Activated CD8-positive, alpha-beta memory T cell treated with anti-CD3 and anti-CD28 coated beads for 36 hours (primary cell): ENCODE measurements at regions not wholly inside any gene's neighbourhood (a gene's known extent, or its start where the extent isn't known, plus 50 kb on each side); places are given as distances from the start of the nearest gene placed in this dataset.
"Not testable (repeated sequence)": the region's sequence is repeated elsewhere in the genome, so short reads cannot be mapped to it uniquely, and the experiment has no call there.

Experiments
- CTCF ChIA-PET: fragments of 350-600 bp; sonication (Branson Sonifier 250); formaldehyde crosslinking; loops from one replicate; lab custom pipeline; 2021; ENCODE audit warnings: antibody characterized with exemption; lab: Charles Lee
- POLR2A ChIA-PET: fragments of 350-600 bp; sonication (Branson Sonifier 250); formaldehyde crosslinking; loops from one replicate; lab custom pipeline; 2021; ENCODE audit warnings: antibody characterized with exemption; lab: Charles Lee

DNA sequence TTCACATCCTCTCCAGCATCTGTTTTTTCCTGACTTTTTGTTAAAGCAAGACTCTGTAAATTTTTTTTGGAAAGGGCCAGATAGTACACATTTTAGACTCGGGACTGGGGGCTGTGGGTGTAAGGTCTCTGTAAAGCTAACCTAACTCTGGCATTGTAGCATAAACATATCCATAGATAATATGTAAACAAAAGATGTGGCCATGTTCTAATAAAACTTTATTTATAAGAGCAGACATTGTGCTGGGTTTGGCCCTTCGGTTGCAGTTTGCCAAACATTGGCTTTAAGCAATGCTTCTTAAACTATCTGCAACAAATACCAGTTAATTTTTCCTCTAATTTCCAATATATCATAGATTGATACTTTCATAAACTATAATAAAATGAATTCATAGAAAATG is 605.2 kb downstream of the EBF1 start:
- ChIA-PET POLR2A (no interaction called here), CTCF (no interaction called here)

DNA sequence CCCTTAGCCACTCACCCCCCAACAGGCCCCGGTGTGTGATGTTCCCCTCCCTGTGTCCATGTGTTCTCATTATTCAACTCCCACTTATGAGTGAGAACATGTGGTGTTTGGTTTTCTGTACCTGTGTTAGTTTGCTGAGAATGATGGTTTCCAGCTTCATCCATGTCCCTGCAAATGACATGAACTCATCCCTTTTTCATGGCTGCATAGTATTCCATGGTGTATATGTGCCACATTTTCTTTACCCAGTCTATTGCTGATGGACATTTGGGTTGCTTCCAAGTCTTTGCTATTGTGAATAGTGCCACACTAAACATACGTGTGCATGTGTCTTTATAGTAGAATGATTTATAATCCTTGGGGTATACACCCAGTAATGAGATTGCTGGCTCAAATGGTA is 605.7 kb downstream of the EBF1 start:
- POLR2A ChIA-PET, CTCF ChIA-PET: not testable (repeated sequence)

DNA sequence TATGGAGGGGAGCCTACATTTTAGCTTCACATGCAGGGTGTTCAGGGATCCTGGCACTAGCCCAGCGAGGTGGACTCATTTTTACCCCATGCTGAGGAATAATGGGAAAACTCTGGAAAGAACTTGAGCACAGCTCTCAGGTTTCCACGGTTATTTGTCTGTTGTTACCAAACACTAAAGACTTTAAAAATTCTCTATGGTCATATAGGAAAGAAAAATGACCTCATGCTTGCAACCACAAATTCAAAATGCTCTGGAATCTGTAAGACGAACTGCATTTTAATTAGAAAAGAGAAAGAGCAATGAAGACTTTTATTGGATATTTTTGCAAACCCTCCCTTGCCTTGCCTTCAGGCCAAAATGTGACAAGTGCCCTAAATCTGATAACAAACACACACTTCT is 606.9 kb downstream of the EBF1 start:
- ChIA-PET POLR2A (no interaction called here), CTCF (no interaction called here)

DNA sequence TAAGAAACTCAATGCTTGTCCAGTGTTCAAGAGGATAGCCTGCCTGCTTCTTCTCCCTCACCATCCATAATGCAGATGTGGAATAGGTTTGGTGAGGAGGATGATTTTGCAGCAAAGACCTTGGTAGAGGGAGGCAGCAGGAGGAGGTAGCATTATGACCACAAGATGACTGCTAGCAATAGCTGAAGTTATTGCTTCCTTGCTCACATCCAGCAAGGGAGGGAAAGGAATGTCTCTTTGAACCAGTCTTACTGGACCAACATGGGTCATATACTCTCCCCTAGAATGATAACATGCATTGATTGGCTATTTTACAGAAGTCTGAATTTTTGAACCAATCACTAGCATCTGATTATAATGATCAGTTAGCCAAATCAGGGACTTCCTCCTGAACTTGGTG is 607.6 kb downstream of the EBF1 start:
- ChIA-PET CTCF (no interaction called here), POLR2A (no interaction called here)

DNA sequence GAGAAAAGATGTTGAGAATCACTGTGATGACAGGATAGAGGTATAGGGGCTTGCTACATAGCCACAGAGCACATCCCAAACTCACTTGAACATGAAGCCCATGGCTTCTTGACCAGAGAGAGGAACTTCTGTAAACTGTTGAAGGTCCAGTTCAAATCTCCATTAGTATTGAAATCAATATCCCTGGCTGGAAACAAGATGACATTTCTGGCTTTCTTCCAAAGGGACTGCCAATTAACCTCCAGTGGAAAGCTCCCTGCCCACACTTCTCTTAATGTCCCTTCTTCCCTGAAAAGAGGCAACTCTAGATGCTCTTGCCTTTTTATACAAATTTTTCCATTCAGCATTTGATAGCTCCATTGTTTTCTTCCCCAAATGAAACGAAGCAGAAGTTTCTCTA is 612.1 kb downstream of the EBF1 start:
- CTCF ChIA-PET = no interaction called here

DNA sequence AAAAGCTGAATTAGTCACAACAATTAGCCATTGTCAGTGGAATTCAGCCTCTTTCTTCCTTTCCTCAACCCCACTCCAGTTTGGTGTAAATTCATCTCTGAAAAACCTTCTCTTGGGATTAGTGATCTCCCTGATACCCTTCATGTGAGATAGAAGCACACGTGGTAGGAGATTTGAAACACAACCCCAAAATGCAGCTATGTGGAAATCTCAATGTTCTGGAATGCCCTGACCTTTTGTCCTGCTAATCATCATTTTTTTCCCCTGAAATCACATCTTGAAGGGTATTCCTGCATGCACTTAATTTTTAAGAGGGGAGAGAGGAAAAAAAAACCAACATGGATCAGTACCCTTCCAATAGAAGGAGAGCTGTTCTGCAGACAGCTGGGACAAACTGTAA is 612.6 kb downstream of the EBF1 start:
- POLR2A ChIA-PET = no interaction called here
- CTCF ChIA-PET = no interaction called here

More for the DNA sequence above, 612.1 kb downstream of the EBF1 start:
- POLR2A ChIA-PET = no interaction called here

DNA sequence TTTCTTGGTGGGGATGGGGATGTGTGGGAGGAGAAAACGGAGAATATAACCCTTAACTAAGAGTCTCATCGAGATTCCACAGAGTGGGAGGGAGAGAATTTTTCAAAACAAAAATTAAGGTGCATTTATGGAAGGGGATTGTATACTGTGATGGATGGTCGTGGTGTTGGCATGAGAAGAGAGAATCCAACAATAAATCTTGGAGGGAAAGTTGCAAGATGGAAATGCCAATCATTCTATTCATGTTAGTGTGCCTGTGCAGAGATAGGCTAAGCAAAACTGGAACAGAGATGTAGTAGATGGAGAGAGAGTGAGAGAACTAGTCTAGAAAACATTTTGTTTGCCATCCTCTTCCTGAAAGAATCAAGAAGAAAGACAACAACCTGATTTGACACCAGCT is 613.1 kb downstream of the EBF1 start:
- ChIA-PET CTCF (no interaction called here), POLR2A (interaction anchor here (0.6 kb wide), 1 partner anchor 111 kb away, joined by 3 read pairs; no protein-coding TSS in a partner anchor)

DNA sequence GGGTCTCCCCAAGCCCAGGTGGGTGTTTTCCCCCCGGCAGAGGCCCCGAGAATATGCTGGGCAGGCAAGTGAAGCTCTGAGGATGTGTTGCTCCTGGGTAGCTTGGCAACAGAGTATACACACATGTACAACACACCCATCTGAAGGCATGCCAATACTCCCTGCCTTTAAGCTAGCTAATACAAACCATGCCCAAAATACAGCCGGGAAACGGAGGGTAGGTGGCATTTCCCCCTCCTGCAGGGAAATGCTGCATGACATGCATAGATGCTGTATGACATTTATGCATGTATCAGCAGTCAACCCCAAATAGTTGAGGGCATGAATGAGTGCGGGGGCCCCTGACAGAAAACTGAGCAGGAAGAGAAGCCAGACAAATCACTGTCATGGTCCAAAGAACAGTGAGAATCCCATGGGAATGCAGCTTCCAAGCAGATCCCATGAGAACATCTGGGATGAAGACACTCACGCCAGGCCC is 614.1 kb downstream of the EBF1 start:
- ChIA-PET CTCF (no interaction called here), POLR2A (no interaction called here)

DNA sequence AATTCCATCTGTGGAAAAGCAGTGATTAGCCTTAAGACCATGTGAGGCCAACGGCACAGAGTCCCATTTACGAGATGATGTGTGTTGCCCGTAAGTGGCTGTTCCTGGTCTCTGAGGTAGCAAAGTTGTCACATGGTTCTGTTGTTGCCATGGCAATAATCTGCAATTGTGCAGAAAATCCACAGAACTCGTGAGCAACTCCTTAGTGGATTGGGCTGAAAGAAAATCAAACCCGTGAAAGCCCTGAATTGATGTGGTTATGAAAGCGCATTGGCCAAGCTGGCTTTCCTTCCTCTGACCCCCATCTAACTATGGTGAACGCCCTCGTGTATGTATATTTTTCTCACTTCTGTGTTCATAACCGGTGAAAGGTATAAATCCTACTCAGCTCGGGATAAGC is 614.7 kb downstream of the EBF1 start:
- POLR2A ChIA-PET = no interaction called here
- CTCF ChIA-PET = no interaction called here

DNA sequence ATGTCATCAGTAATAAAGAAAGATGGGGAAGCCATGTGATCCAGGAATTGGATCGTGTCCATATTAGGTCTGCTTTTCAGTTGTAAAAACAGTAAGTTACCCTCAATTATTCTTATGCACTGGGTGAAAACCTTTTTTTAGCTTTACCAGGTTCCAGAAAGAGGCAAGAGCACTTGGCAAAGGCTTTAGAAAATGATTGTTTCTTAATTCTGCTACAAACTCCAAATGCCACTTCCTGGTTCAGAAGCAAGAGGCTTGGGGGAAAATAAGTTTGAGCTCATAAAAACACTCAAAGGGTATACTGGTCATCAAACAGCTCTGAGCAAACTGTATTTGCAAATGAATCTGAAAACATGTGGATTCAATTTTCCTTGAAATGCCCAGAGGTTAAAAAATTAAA is 615.6 kb downstream of the EBF1 start:
- ChIA-PET CTCF (no interaction called here), POLR2A (no interaction called here)

DNA sequence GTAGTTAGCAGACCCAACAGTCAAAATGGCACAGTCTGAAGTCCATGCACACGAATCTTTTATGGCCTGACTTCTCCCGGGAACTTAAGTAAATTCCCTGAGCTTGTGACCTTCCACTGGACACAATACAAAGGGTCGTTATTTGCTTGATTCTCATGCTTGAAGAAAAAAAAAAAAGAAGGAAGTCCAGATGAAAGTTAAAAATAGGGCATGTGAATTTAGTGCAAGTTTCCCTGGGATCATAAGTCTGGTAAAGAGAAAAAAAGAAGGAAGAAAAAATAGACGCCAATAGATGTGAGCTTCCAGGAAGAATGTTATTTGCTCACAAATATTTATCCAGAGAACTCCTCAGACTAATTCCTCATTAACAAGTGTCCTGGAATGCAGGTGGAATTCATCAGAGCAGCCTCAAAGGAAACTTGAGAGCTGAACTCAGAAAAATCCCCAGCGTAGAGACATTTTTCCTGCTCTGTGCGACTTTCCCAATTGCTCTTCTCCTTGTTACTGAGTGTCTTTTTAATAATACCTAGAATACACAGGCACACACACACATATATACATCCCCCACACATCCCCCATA is 616.3 kb downstream of the EBF1 start:
- POLR2A ChIA-PET = no interaction called here

DNA sequence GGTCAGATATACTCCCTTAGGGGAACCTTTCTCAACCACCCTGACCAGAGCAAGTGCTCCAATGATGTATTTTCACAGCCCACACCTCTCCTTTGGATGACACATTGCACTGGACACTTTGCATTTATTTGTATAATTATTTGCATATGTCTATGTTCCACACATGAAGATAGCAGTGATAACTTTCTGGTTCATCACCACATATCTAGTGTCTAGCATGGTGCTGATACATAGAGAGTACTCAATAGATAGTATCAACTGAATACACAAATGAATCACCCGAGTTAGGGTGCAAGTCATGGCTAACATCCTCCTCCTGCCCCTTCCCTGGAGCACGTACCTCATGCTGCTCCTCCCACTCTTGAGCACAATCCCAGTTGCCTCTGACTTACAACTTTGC is 617.6 kb downstream of the EBF1 start:
- POLR2A ChIA-PET = no interaction called here
- CTCF ChIA-PET = no interaction called here

More for the DNA sequence above, 616.3 kb downstream of the EBF1 start:
- CTCF ChIA-PET = no interaction called here

DNA sequence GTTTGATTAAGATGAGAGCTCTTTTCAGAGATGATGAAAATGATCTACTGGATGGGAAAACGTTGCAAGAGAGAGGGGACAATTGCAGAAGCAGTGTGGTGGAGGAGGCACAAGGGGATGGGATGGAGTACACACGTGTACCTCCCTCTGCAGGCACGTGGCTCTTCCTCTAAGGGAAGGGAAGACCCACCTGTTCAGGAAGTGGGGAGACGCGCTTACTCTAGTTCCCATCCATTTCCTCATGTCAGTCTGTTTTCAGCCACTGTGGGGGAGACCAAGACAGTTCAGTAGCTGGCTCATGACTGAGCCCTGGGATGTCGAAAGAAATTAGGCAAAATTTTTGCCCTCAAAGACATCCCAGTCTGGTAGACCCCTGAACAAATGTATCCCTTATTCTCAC is 619.2 kb upstream of the CLINT1 start:
- POLR2A ChIA-PET = no interaction called here
- CTCF ChIA-PET = no interaction called here

DNA sequence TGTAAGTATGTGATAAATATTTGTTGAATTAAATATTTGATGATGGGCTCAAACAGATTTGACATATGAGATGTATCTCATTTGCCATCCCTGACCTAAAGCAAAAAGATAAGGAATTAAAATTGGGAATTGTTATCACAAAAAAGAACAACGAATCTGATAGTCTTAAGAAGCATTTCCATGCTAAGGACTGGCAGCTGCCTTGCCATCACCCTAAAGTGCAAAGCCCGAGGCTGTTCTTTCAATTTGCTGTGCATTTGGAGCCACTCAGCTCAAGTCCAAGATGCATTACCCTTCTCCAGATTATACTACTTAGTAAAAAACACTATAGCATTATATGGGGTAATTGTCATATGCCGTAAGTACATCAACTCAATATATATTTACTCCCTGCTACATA is 618.3 kb upstream of the CLINT1 start:
- ChIA-PET CTCF (no interaction called here), POLR2A (no interaction called here)

DNA sequence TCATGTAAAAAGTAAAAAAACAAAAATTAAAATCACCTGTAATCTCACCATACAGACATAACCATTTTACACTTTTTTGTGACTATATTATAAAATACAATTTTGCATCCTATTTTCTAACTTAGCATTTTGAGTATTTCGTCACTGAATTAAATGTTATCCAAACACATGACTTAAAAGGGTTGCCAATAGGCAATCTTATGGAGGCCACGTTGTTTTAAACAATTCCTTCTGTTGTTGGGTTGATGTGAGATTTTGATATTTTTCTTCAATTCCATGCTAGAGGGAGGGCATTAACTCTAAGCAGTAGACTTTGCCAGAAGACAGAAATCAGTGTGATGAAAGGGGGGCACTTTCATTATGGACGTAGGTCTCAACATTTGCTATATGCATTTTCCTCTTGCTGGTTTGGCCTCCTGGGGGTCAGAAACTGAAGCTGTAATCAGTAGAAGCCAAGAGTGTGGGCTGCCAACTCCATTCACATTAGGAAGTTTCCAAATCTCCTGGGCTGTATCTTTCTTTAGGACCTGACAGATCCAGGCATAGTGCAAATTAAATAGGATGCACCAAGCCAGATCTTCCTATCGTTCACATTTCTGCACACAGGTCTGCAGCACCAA is 614.2 kb upstream of the CLINT1 start:
- POLR2A ChIA-PET = no interaction called here
- CTCF ChIA-PET = no interaction called here

DNA sequence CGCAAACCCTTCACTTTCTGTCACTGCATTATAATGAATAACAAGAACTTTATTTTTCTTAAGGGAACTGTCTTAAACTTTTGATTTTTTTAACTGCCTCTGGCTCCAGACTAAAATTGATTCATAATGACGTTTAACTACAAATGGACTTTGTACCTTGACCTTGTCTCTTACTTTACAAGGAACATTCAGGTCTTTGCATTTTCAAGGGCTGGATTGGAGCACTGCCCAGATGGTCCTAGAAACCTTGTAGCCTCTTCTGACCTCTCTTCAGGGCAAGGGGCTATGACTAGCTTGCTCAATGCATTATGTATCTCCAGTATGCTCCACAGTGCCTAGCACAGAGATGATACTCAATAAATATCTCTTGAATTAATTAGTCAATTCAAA is 612.6 kb upstream of the CLINT1 start:
- ChIA-PET POLR2A (no interaction called here), CTCF (no interaction called here)

DNA sequence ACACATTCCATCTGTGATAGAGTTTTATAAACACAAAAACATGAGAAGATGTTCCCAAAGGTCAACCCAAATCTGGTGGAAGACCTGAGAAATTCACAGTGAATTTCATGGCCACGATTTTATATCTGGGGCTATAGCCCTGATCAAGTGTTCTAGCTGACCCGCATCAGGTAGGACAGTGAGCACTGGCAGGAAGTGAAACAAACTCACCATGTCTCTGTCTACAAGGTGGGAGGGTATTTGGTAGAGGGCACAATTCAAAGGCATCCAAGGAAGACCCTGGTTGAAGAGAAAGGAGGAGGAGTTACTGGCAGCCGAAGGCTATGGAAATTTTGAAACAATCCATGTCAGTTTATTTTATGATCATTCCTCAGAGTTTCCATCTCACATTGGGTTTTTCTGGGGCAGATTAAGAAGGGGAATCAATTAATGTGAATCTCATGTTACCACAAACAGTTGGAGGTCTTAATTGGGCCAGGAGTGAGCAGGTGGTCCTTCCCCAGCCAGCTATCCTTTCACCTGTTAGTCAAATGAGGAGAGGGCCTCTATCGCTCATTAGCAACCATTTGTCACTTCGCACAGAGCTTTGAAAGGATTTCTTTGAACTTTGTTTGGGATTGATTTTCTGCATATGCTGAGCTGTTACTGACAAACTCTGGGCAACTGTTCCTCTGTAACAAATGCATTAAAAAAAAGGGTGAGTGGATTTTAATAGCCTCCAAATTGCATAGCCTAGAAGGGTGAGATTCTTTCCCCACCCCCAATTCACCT is 612.0 kb upstream of the CLINT1 start:
- POLR2A ChIA-PET = no interaction called here
- CTCF ChIA-PET = no interaction called here

DNA sequence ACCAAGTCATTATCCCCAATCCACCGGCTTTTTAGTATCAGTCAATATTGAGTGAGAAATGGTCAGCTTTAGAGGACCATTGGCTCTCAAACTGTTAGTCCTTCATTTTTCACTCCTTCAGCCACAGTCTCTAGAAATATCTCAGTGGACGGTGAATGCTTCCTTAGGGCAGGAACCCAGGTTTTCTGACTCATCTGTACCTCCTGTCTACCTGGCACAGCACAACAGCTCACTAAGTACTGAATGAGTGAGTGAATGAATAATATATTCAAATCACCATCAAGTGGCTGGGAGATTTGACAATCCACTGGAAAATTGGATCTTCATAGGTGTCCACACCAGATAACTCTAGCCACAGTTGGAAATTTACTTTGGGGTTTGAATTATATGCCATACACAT is 609.5 kb upstream of the CLINT1 start:
- POLR2A ChIA-PET = no interaction called here
- CTCF ChIA-PET = no interaction called here

DNA sequence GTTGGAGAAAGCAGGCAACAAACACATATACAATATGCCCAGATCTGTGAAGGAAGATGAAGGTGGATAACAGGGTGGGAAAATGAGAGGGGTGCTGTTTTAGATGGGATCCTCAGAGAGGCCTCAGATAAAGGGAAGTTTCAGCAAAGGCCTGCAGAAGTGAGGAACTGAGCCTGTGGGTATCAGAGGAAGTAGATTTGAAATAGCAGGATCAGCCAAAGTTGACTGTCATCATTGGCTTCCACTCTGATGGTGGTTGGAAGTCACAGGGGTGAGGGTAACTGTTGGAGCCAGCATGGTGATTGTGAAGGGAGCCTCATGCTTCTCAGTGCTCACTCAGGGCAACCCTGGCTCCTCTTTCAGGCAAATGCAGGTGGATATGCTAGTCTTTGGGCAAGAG is 607.2 kb upstream of the CLINT1 start:
- ChIA-PET POLR2A (no interaction called here), CTCF (no interaction called here)

DNA sequence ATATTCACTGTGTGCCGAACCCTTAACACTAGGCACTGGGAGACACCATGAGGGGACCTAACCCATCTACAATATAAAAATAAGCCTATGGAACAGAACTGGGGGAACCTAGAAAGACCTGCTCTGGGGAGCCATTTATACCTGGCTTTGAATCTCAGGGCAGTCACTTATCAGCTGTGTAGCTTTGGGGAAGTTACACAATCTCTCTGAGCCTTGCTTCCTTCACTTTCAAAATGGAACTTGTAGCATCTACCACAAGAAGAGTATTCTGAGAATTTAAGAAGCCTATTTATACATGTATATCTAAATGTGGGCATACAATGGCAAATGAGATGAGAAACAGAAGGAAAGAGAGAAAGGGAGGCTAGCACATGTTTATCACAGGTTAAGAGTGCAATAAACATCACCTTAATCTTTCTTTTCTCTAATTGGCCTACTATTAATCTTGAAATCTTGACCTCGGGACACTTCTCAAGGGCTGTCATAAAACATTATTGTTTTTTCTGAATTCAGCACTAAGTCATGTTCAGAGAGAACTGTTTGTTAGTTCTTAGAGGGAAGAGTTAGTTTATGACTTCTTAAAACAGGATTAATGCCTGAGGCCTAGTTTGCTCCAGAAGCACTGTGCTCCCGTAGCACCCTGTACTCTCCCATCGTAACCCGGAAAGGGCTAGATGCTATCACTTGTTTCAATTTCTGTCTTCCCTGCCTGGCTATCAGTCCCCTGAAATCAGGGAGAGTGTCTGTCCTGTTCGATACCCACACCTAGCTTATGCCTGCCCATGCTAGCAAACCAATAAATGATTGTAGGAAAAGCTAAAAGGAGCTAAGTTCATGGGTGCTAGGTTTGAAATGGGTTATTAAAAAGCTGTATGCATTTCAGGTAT is 606.4 kb upstream of the CLINT1 start:
- ChIA-PET POLR2A (no interaction called here), CTCF (no interaction called here)
